CD4-positive, alpha-beta T cell treated with Interleukin-6 for 4 hours (primary cell): ENCODE measurements at regions not wholly inside any gene's neighbourhood (a gene's known extent, or its start where the extent isn't known, plus 50 kb on each side); places are given as distances from the start of the nearest gene placed in this dataset.
"Not testable (repeated sequence)": the region's sequence is repeated elsewhere in the genome, so short reads cannot be mapped to it uniquely, and the experiment has no call there.

Experiments
- DNase-seq: peaks from one replicate; pipeline ENCODE4 v3.0.0-alpha.2; 2020; ENCODE audit warnings: mixed read lengths

GRCh38 chr13:48851707-48852106 lies 124.0 kb upstream of the FNDC3A start:
- no peak for DNase-seq

DNA sequence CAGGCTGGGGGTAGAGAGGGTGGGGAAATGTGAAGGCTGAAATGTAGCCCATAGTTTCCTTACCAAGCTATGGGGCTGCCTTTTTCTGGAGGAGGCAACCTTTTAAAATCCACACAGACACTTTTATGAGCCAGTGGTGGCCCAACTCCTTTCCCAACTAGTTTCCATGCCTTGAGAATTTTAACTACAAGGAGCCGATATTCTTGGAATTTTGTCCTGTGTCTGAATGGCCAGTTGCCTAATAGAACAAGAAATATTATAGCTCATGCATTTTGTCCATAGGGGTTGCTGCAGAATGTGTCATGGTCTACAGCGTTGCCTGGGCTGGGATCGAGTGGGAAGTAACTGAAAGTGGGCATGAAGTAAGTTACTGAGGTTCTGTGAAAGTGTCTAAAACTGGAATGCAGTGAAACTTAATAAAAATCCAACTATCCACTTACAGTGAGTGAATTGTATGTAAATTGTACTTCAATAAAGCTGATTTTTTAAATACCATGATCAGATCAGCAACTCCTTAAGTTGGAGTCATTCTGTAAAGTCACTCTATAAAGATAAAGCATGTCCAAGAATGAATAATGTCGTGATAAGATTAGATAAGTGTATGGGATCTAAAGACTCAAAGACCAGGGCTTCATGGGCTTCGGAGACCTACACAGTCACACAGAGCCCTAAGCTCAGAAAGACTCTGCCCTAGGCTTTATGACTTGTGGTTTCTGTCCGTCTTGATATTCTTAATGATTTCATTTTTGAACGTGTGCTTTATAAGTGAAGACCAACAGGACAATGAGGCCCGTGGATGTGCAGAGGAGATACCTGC lies 122.6 kb upstream of the FNDC3A start:
- no peak for DNase-seq

- no peak for DNase-seq
Measured at GRCh38 chr13:48853728-48854102, 122.0 kb upstream of the FNDC3A start.

GRCh38 chr13:48857576-48857975 lies 118.1 kb upstream of the FNDC3A start:
- no peak for DNase-seq

DNA sequence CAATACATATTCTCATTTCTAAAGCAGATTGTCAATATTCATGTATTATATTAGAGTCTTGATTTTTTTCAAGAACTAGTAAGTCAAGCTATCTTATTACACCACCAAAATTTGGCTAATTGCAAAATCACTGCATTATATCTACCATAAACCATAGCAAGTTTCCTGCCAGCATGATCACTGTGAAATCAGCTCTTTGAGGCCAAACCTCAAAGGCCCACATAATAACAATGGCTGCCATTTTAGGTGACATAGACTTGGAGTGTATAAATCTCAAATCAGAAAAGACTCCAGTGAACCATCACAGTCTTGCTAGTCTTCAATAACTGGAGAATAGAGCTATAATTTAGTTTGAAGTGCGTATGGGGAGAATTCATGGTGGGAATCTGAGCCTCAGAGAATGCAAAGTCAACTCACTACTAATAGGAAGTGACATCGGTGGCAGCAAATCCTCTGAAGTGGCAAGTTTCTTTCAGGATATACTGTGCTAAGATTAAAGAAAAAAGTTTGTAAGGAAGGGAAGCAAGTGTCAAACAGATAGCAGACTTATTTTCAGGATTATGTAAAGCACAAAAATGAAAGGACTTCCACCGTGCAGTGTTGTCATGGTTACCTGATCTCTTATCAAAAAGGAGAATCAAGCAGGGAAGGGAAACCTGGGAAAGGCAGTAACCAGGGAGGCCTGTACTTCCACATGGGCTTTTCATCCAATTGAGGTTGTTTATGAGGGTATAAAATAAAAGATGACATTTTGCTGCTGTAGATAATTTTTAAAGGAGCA lies 117.4 kb upstream of the FNDC3A start:
- DNase-seq = no peak

- no peak for DNase-seq
Measured at GRCh38 chr13:48859272-48860105, 116.2 kb upstream of the FNDC3A start.

- no peak for DNase-seq
Measured at GRCh38 chr13:48860364-48860763, 115.3 kb upstream of the FNDC3A start.

GRCh38 chr13:48862572-48862971 lies 113.1 kb upstream of the FNDC3A start:
- no peak for DNase-seq

GRCh38 chr13:48864100-48864499 lies 111.6 kb upstream of the FNDC3A start:
- DNase-seq = no peak

GRCh38 chr13:48866249-48866648 lies 109.5 kb upstream of the FNDC3A start:
- no peak for DNase-seq

- no peak for DNase-seq
Measured at GRCh38 chr13:48873081-48873480, 102.6 kb upstream of the FNDC3A start.

GRCh38 chr13:48873587-48873986 lies 102.1 kb upstream of the FNDC3A start:
- DNase-seq = no peak

GRCh38 chr13:48874165-48874564 lies 101.5 kb upstream of the FNDC3A start:
- DNase-seq = no peak

- DNase-seq = no peak
Measured at GRCh38 chr13:48875047-48875446, 100.7 kb upstream of the FNDC3A start.

GRCh38 chr13:48876289-48876688 lies 99.4 kb upstream of the FNDC3A start:
- no peak for DNase-seq

GRCh38 chr13:48879432-48879831 lies 96.3 kb upstream of the FNDC3A start:
- no peak for DNase-seq

DNA sequence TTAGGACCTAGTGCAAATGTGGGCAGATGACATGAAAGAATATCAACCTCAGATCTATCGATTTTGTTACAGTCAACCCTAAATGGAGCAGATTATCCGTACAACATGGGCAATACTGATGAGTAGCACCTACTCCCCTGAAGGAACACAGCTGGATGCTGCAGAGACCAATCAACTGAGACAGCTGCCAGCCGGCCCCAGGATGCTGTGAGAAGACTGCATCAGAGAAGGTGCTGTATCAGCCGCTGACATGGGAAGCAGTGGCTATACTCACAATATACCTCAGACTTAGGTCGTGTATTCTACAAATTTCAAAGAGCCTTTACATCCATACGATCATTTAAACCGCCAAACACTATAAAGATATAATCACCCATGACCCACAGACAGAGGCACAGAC lies 95.9 kb upstream of the FNDC3A start:
- DNase-seq = no peak

DNA sequence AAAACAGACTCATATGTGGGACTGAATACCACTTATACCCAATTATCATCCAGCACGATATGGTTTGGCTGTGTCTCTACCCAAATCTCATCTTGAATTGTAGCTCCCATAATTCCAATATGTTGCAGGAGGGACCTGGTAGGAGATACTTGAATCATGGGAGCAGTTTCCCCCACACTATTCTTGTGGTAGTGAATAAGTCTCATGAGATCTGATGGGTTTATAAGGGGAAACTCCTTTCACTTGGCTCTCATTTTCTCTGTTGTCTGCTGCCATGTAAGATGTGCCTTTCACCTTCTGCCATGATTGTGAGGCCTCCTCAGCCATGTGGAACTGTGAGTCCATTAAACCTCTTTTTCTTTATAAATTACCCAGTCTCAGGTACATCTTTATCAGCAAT lies 91.9 kb upstream of the FNDC3A start:
- not testable (repeated sequence) for DNase-seq

DNA sequence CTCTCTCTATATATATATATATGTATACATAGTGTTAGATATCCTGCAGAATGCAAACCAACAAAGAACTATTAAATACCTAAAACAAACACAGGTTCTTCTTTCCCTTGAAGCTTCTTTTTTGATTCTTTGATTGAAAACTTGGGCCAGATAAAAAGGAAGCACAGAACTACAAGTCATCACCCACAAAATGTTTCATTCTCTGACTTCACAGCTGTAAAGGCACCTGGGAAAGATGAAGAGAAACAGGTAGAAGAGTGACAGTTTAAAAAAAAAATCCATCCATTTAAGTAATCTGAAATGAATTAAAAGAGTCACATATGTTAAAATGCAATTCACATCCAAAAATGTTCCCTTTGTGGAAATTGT lies 90.7 kb upstream of the FNDC3A start:
- DNase-seq = no peak

DNA sequence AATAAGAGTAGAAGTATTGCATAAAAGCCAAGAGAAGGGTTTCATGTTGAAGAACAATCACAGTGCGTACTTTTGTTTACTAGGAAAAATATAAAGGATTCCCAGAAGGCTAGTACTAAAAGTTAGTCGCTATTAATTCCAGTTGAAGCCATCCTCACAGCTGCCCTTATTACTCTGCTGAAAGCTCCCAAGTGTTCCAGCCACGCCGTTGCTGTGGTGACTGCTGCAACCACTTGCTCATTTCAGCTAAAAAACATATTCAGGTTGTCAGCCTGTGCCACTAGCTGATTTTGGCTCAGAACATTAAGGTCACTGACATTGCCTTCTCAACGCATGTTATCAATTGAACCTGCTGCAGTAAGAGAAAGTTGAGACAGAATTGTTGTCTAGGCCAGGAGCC lies 87.1 kb upstream of the FNDC3A start:
- no peak for DNase-seq

GRCh38 chr13:48890391-48890790 lies 85.3 kb upstream of the FNDC3A start:
- DNase-seq = no peak

- DNase-seq = no peak
Measured at GRCh38 chr13:48891586-48891985, 84.1 kb upstream of the FNDC3A start.

- no peak for DNase-seq
Measured at GRCh38 chr13:48892053-48892687, 83.5 kb upstream of the FNDC3A start.
